SK-N-DZ (cell line): ENCODE measurements at regions not wholly inside any gene's neighbourhood (a gene's known extent, or its start where the extent isn't known, plus 50 kb on each side); places are given as distances from the start of the nearest gene placed in this dataset.
A peak's percentile ranks its signal among the peaks of the same experiment; 100 is the strongest.
"Not testable (repeated sequence)": the region's sequence is repeated elsewhere in the genome, so short reads cannot be mapped to it uniquely, and the experiment has no call there.

ENCODE experiments used
- DNase-seq: peaks from one replicate; pipeline ENCODE4 v3.0.0-alpha.2; 2015; ENCODE audit warnings: low spot score

GRCh38 chr3:3334491-3334890 lies 155.0 kb upstream of the CRBN start:
- peak; percentile 16 for DNase-seq

GRCh38 chr3:3333571-3333970 lies 154.1 kb upstream of the CRBN start:
- DNase-seq = no peak

- DNase-seq = peak; percentile 42
Observed at GRCh38 chr3:3316521-3316920, 137.0 kb upstream of the CRBN start.

- no peak for DNase-seq
Observed at GRCh38 chr3:3315846-3316245, 136.4 kb upstream of the CRBN start.

GRCh38 chr3:3309887-3310286 lies 130.4 kb upstream of the CRBN start:
- DNase-seq = no peak

GRCh38 chr3:3308809-3309208 lies 129.3 kb upstream of the CRBN start:
- no peak for DNase-seq

GRCh38 chr3:3307491-3307890 lies 128.0 kb upstream of the CRBN start:
- no peak for DNase-seq

GRCh38 chr3:3305841-3306240 lies 126.3 kb upstream of the CRBN start:
- no peak for DNase-seq

GRCh38 chr3:3305084-3305483 lies 125.6 kb upstream of the CRBN start:
- DNase-seq = no peak

- no peak for DNase-seq
Observed at GRCh38 chr3:3303636-3304035, 124.1 kb upstream of the CRBN start.

- DNase-seq = no peak
Observed at GRCh38 chr3:3302964-3303363, 123.5 kb upstream of the CRBN start.

GRCh38 chr3:3301476-3301875 lies 122.0 kb upstream of the CRBN start:
- DNase-seq = no peak

- DNase-seq = no peak
Observed at GRCh38 chr3:3296979-3297381, 117.5 kb upstream of the CRBN start.

- DNase-seq = no peak
Observed at GRCh38 chr3:3295586-3295985, 116.1 kb upstream of the CRBN start.

- not testable (repeated sequence) for DNase-seq
Observed at GRCh38 chr3:3291756-3292283, 112.3 kb upstream of the CRBN start.

- DNase-seq = no peak
Observed at GRCh38 chr3:3288255-3288654, 108.8 kb upstream of the CRBN start.

- DNase-seq = peak; percentile 34
Observed at GRCh38 chr3:3286014-3286413, 106.5 kb upstream of the CRBN start.

- DNase-seq = no peak
Observed at GRCh38 chr3:3281024-3281423, 101.5 kb upstream of the CRBN start.

- DNase-seq = no peak
Observed at GRCh38 chr3:3280396-3280795, 100.9 kb upstream of the CRBN start.

GRCh38 chr3:3278073-3278472 lies 98.6 kb upstream of the CRBN start:
- DNase-seq = no peak

- DNase-seq = no peak
Observed at GRCh38 chr3:3276630-3277029, 97.1 kb upstream of the CRBN start.

- DNase-seq = peak; percentile 75
Observed at GRCh38 chr3:3264796-3265195, 85.3 kb upstream of the CRBN start.

- no peak for DNase-seq
Observed at GRCh38 chr3:3260870-3261269, 81.4 kb upstream of the CRBN start.

GRCh38 chr3:3259181-3259580 lies 79.7 kb upstream of the CRBN start:
- no peak for DNase-seq
